ENCODE measurements at regions not wholly inside any gene's neighbourhood (a gene's known extent, or its start where the extent isn't known, plus 50 kb on each side); places are given as distances from the start of the nearest gene placed in this dataset.

DNA sequence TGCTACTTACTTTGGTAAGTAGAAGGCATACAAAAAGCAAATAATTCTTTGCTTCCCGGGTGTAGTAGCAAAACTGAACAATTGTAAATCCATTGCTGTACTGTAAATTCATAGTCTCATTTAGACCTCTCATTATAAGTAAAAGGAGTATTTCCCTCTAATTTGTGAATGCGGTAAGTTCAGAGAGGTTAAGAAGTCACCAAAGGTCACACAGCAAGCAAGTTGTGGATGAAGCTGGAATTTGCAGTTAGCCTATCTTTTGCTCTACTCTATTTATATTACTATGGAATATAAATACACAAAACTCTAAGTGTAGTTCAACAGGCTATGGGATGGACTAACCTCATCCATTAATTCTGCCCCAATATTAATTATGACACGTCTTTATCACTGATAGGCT, 508.3 kb downstream of the MCTP2 start:
- Histone ChIP-seq H3K36me3 (replicated peaks in 1 of 2; ENCODE audit: control insufficient read depth in 1 of 2, insufficient read depth in 2 of 2, low read length in 2 of 2) (no peaks in the 10 kb centered on the region), H3K4me3 (replicated peaks in 1 of 3; ENCODE audit: insufficient read depth in 1 of 3, low read depth in 2 of 3, low read length in 3 of 3) (no peak overlapping the region), H2AFZ (ENCODE audit: low read length) (no peak overlapping the region), H3K79me2 (ENCODE audit: insufficient read depth, low read length) (no peaks in the 10 kb centered on the region), H3K27ac (ENCODE audit: extremely low read length, insufficient read depth, low read length) (no peak overlapping the region), H3K9ac (ENCODE audit: insufficient read depth, low read depth, low read length) (no peak overlapping the region), H4K20me1 (ENCODE audit: insufficient read depth, low read length) (no peaks in the 10 kb centered on the region), H3K4me1 (ENCODE audit: insufficient read depth, low read length) (no peaks in the 10 kb centered on the region), H3K9me3 (ENCODE audit: low read length) (no peaks in the 10 kb centered on the region), H3K4me2 (ENCODE audit: low read depth, low read length) (no peak overlapping the region), H3K27me3 (ENCODE audit: control insufficient read depth in 1 of 2, insufficient read depth in 2 of 2, low read length in 2 of 2) (no peaks in the 10 kb centered on the region)
- no TSS peak for BruUV-seq (replicated peaks)
- ChIA-PET CTCF (ENCODE audit: low intra/inter-chr PET ratio, low total read pairs) (no interaction called here), POLR2A (no interaction called here)
- intact Hi-C loops (cut with micrococcal nuclease; ENCODE audit: unreplicated experiment): no loop called here
- no peak for TF ChIP-seq KLF11 (CRISPR knock-in tag; IDR thresholded peaks at IDR 0.05)
- no peak for TF ChIP-seq HES4 (CRISPR knock-in tag; IDR thresholded peaks at IDR 0.05; ENCODE audit: borderline replicate concordance)
- TF ChIP-seq ZNF552 (CRISPR knock-in tag; IDR thresholded peaks at IDR 0.05; ENCODE audit: borderline replicate concordance): no peak
- TF ChIP-seq JUN (CRISPR knock-in tag; IDR thresholded peaks at IDR 0.05): no peak
- WGBS (ENCODE audit: low lambda C conversion rate): 15% methylated on average over 3 of the region's 3 CpGs
- no peak for DNase-seq (ENCODE audit: low spot score)
- FAIRE-seq: no peak
- in situ Hi-C loops (cut with HindIII; ENCODE audit: extremely low pct_ligation_motif_present, low pct_unique_long_range_greater_than_20kb): no loop called here
- no peak for ATAC-seq

- 0% methylated on average over 2 of the region's 2 CpGs for WGBS (ENCODE audit: low lambda C conversion rate)
- H2AFZ ChIP-seq (ENCODE audit: low read length): no peak overlapping the region
- TF ChIP-seq SRF (IDR thresholded peaks at IDR 0.05; ENCODE audit: low read depth, low read length) (no peak), ZNF3 (CRISPR knock-in tag; IDR thresholded peaks at IDR 0.05) (no peak), ZMYM2 (CRISPR knock-in tag; IDR thresholded peaks at IDR 0.05) (no peak), ETV6 (CRISPR knock-in tag; conservative IDR thresholded peaks at IDR 0.05) (no peak), NCOR1 (IDR thresholded peaks at IDR 0.05; ENCODE audit: borderline replicate concordance, low read length) (no peak), ZNF589 (CRISPR knock-in tag; conservative IDR thresholded peaks at IDR 0.05) (no peak), ZNF230 (CRISPR knock-in tag; IDR thresholded peaks at IDR 0.05) (no peak), ETV5 (CRISPR knock-in tag; IDR thresholded peaks at IDR 0.05; ENCODE audit: borderline replicate concordance) (no peak), ZNF503 (CRISPR knock-in tag; IDR thresholded peaks at IDR 0.05) (no peak), TBP (CRISPR knock-in tag; IDR thresholded peaks at IDR 0.05) (no peak)
These were observed 509.1 kb downstream of the MCTP2 start for GRCh38 chr15:94740469-94740868.

More at GRCh38 chr15:94740469-94740868, 509.1 kb downstream of the MCTP2 start:
- Histone ChIP-seq H3K27ac (ENCODE audit: extremely low read length, insufficient read depth, low read length) (no peak overlapping the region), H3K4me1 (ENCODE audit: insufficient read depth, low read length) (no peaks in the 10 kb centered on the region), H3K36me3 (replicated peaks in 1 of 2; ENCODE audit: control insufficient read depth in 1 of 2, insufficient read depth in 2 of 2, low read length in 2 of 2) (no peaks in the 10 kb centered on the region), H3K9me3 (ENCODE audit: low read length) (no peaks in the 10 kb centered on the region), H3K4me2 (ENCODE audit: low read depth, low read length) (no peak overlapping the region), H3K9ac (ENCODE audit: insufficient read depth, low read depth, low read length) (no peak overlapping the region), H4K20me1 (ENCODE audit: insufficient read depth, low read length) (no peaks in the 10 kb centered on the region), H3K27me3 (ENCODE audit: control insufficient read depth in 1 of 2, insufficient read depth in 2 of 2, low read length in 2 of 2) (no peaks in the 10 kb centered on the region), H3K79me2 (ENCODE audit: insufficient read depth, low read length) (no peaks in the 10 kb centered on the region), H3K4me3 (replicated peaks in 1 of 3; ENCODE audit: insufficient read depth in 1 of 3, low read depth in 2 of 3, low read length in 3 of 3) (no peak overlapping the region)
- intact Hi-C loops (cut with micrococcal nuclease; ENCODE audit: unreplicated experiment): no loop called here
- POLR2A ChIA-PET: no interaction called here
- DNase-seq (ENCODE audit: low spot score) (no peak), ATAC-seq (no peak), FAIRE-seq (no peak)
- BruUV-seq (replicated peaks): no TSS peak
- CTCF ChIA-PET (ENCODE audit: low intra/inter-chr PET ratio, low total read pairs): no interaction called here
- in situ Hi-C loops (cut with HindIII; ENCODE audit: extremely low pct_ligation_motif_present, low pct_unique_long_range_greater_than_20kb): no loop called here
